ENCODE measurements at regions not wholly inside any gene's neighbourhood (a gene's known extent, or its start where the extent isn't known, plus 50 kb on each side); places are given as distances from the start of the nearest gene placed in this dataset.
"Not testable (repeated sequence)": the region's sequence is repeated elsewhere in the genome, so short reads cannot be mapped to it uniquely, and the experiment has no call there.

DNA sequence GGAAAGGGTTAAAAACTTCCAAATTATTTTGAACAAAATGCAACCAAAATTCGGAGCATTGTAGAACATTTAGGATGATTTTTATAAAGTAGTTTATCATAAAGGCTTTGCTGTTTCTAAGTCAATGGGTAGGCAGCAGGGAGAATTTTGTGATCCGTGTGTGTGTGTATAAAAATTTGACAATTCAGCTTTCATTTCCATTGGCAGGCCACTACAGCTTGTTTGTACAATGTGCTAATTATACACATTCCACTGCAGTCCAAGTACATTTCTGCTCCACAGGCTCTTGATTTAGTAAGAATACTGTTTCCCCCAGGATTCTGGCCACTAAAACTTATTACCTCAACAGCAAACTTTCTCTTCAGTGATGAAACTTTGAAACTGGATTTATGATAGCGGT is 71.8 kb upstream of the LTBP1 start:
- Histone ChIP-seq H3K27me3 (ENCODE audit: low read length) (no peaks in the 10 kb centered on the region), H3K4me1 (ENCODE audit: insufficient read depth, low read length) (no peaks in the 10 kb centered on the region), H3K9me3 (ENCODE audit: low read length) (no peaks in the 10 kb centered on the region), H3F3A (ENCODE audit: low read length, unreplicated experiment) (no peaks in the 10 kb centered on the region), H2AFZ (ENCODE audit: low read length) (no peak overlapping the region), H3K27ac (ENCODE audit: low read length) (no peak overlapping the region), H3K4me2 (ENCODE audit: low read length) (no peak overlapping the region), H3K4me3 (ENCODE audit: low read length) (no peak overlapping the region), H3K79me2 (ENCODE audit: low read length) (no peaks in the 10 kb centered on the region), H3K9ac (ENCODE audit: low read length) (no peak overlapping the region), H4K20me1 (ENCODE audit: low read length) (no peaks in the 10 kb centered on the region), H3K9me2 (replicated peaks; ENCODE audit: low read length) (no peaks in the 10 kb centered on the region), H3K36me3 (ENCODE audit: low read depth, low read length) (no peaks in the 10 kb centered on the region)
- DNase-seq (no peak), ATAC-seq (no peak)
- intact Hi-C loops (cut with micrococcal nuclease): no loop called here
- no TSS peak for BruUV-seq (replicated peaks)
- ChIA-PET POLR2A (ENCODE audit: unreplicated experiment) (no interaction called here), CTCF (no interaction called here)
- TF ChIP-seq EZH2 (IDR thresholded peaks at IDR 0.05; ENCODE audit: low read length, unreplicated experiment): no peak

DNA sequence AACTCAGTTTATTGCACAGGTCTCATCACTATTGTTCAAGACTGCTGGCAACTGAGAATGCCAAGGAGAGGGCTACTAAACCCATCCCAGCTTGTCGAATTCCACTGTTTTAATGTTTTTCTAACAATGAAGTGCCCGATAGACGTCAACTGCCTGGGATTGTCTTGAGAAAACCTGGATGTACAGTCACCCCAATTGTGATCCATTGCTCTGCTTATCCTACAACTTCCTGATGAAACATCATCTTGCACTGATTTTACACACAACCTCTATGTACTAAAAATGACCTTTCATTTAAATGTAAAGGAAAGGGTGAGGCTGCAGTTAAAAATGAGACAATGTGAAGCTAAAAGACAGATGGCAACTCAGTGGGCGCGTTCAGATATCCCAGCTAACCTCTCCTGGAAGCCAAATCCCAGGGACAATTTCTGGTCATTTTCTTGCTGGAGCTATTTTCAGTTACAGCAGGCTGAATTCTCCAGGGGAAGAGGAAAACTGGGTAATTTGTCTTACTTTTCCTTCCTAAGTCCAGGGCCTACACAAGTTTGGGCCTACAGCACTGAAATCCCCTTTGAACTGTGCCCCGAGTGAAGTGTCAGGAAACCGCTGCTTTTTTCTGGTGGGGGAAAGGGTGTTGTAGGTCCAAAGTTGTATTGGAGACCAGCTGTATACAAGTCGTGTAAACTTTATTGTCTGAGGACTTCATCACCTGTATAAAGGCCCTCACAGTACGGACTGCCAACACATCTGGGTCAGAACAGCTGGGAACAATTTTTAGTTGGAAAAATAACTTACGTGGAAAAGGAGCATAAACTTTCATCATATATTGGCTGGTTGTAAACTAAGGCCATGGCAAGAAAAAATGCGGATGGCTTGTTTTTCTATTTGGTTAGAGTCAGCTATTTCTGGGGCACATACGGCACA is 68.9 kb upstream of the LTBP1 start:
- Histone ChIP-seq H4K20me1 (ENCODE audit: low read length) (no peaks in the 10 kb centered on the region), H3K27ac (ENCODE audit: low read length) (no peak overlapping the region), H3K9me3 (ENCODE audit: low read length) (no peaks in the 10 kb centered on the region), H3F3A (ENCODE audit: low read length, unreplicated experiment) (no peaks in the 10 kb centered on the region), H3K4me2 (ENCODE audit: low read length) (no peak overlapping the region), H2AFZ (ENCODE audit: low read length) (no peak overlapping the region), H3K9me2 (replicated peaks; ENCODE audit: low read length) (no peaks in the 10 kb centered on the region), H3K9ac (ENCODE audit: low read length) (no peak overlapping the region), H3K4me1 (ENCODE audit: insufficient read depth, low read length) (no peaks in the 10 kb centered on the region), H3K4me3 (ENCODE audit: low read length) (no peak overlapping the region), H3K27me3 (ENCODE audit: low read length) (no peaks in the 10 kb centered on the region), H3K36me3 (ENCODE audit: low read depth, low read length) (no peaks in the 10 kb centered on the region), H3K79me2 (ENCODE audit: low read length) (no peaks in the 10 kb centered on the region)
- intact Hi-C loops (cut with micrococcal nuclease): no loop called here
- DNase-seq (no peak), ATAC-seq (no peak)
- CTCF ChIA-PET: no interaction called here
- BruUV-seq (replicated peaks): no TSS peak
- no peak for TF ChIP-seq EZH2 (IDR thresholded peaks at IDR 0.05; ENCODE audit: low read length, unreplicated experiment)
- no peak for TF ChIP-seq EZH2phosphoT487 (IDR thresholded peaks at IDR 0.05; ENCODE audit: borderline replicate concordance, low read length)
- TF ChIP-seq CTCF (conservative IDR thresholded peaks at IDR 0.05; ENCODE audit: low read depth, low read length): no peak
- POLR2A ChIA-PET (ENCODE audit: unreplicated experiment): no interaction called here

DNA sequence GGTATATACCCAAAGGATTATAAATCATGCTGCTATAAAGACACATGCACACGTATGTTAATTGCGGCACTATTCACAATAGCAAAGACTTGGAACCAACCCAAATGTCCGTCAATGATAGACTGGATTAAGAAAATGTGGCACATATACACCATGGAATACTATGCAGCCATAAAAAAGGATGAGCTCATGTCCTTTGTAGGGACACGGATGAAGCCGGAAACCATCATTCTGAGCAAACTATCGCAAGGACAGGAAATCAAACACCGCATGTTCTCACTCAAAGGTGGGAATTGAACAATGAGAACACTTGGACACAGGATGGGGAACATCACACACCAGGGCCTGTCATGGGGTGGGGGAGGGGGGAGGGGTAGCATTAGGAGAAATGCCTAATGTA is 66.8 kb upstream of the LTBP1 start:
- H4K20me1 ChIP-seq (ENCODE audit: low read length); BruUV-seq (replicated peaks); H3K27ac ChIP-seq (ENCODE audit: low read length); CTCF ChIA-PET; intact Hi-C loops (cut with micrococcal nuclease); H3K36me3 ChIP-seq (ENCODE audit: low read depth, low read length); H3K9me2 ChIP-seq (replicated peaks; ENCODE audit: low read length); H3K27me3 ChIP-seq (ENCODE audit: low read length); H3K79me2 ChIP-seq (ENCODE audit: low read length); H3K4me3 ChIP-seq (ENCODE audit: low read length); ATAC-seq; H3F3A ChIP-seq (ENCODE audit: low read length, unreplicated experiment); H2AFZ ChIP-seq (ENCODE audit: low read length); H3K4me1 ChIP-seq (ENCODE audit: insufficient read depth, low read length); H3K9ac ChIP-seq (ENCODE audit: low read length); DNase-seq; H3K4me2 ChIP-seq (ENCODE audit: low read length); POLR2A ChIA-PET (ENCODE audit: unreplicated experiment); H3K9me3 ChIP-seq (ENCODE audit: low read length): not testable (repeated sequence)

Data from PC-3 (cell line).